ENCODE measurements at regions not wholly inside any gene's neighbourhood (a gene's known extent, or its start where the extent isn't known, plus 50 kb on each side); places are given as distances from the start of the nearest gene placed in this dataset.
"Not testable (repeated sequence)": the region's sequence is repeated elsewhere in the genome, so short reads cannot be mapped to it uniquely, and the experiment has no call there.

DNA sequence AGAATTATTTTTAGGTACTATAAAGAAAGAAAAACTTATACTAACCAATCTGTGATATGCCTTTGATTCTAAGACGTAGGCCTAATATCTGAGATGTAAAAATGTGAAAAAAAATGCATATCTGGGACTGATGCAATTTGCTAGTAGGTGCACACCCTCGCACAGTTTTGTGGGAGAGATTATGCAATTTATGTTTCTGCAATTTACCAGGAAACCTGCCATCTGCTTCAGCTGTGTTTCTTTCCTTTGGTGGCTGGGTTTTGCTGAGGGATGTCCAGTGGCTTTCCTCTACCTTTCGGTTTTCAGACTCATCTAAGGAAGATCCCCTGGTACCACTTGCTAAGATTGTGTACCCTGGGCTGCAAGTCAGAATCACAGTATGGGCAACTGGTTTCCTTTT, 186.9 kb downstream of the ZFP64 start:
- peak; percentile 1 for DNase-seq

DNA sequence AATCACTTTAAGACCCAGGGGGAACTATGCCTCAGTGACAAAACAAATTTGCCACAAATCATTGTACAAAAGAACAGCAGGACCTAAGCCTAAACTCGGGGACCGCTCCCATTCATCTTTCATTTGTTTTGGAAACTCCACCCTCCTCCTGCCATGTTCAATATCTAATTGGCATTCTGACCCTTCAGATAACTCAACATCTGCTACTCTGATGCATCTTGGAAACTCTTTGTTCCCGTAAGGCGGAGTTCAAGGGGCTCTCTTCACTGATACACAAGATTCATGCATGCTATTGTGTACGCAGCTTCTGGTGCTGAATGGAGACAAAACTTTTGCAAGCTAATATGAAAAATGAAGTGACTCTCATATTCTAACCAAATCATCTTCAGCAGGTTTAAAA, 187.6 kb downstream of the ZFP64 start:
- DNase-seq, result peak; percentile 17

DNA sequence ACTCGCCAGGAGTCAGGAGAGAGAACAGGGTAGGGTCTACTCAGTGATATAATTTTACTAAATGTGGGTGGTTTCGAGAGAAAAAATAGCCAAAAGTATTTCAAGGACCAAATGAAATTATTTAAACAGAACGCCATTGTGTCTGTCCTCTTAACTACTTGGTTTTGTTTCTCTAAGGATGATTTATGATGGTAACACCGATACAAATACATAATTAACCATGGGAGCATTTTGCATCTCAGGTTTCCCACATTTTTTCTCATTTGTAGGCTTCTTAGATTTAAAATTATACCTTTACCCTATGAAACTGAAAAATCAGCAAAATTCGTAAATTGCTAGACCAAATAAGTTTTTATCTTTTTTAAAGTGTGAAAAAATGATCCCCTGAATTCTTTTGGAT, 188.2 kb downstream of the ZFP64 start:
- no peak for DNase-seq

DNA sequence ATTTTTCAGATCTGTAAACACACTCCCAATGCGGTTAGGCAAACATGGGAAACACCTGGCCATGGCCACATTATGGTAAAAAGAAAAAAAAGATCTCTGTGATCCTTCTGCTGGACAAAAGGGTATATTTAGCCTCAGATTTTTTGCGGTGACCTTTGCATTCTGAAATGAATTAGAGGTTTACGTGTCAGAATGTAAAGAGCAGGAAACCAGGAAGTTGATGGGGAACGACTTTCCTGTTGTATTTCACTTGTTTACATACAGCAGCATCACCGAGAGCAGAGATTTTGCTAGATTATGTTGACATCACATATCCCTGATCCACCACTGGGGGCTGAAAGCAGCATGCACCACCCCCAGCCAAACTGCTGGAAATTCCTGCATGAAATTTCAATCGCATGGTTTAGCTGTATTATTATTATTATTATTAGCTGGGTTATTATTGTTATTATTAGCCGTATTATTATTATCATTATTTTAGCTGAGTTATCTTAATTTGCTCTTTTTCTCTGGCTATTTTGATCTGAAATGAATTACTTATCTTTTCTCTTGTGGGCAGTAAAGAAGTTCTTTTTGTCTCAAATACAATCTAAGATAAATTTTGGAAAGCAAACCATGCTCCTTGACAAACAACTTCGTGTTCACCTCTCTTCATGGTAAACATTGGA, 189.4 kb downstream of the ZFP64 start:
- peak; percentile 5 for DNase-seq

- DNase-seq, result not testable (repeated sequence)
Observed at GRCh38 chr20:51997281-51997936, 194.2 kb downstream of the ZFP64 start.

GRCh38 chr20:51995551-51995951, 193.2 kb upstream of the SALL4 start:
- DNase-seq, result no peak

- DNase-seq, result no peak
Observed at GRCh38 chr20:51994751-51995417, 192.6 kb upstream of the SALL4 start.

DNA sequence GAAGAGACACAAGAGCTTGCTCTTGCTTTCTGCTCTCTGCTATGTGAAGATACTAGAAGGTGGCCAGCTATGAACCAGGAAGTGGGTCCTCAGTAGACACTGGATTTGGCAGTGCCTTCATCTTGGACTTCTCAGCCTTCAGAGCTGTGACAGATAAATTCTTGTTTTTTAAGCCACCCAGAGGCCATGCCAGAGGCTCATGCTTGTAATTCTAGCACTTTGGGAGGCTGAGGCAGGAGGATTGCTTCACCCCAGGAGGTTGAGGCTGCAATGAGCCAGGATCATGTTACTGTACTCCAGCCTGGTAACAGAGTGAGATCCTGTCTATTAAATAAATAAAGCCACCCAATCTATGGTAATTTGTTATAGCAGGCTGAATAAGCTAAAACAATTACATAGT, 185.5 kb upstream of the SALL4 start:
- no peak for DNase-seq

GRCh38 chr20:51985013-51985415, 182.7 kb upstream of the SALL4 start:
- DNase-seq, result no peak

DNA sequence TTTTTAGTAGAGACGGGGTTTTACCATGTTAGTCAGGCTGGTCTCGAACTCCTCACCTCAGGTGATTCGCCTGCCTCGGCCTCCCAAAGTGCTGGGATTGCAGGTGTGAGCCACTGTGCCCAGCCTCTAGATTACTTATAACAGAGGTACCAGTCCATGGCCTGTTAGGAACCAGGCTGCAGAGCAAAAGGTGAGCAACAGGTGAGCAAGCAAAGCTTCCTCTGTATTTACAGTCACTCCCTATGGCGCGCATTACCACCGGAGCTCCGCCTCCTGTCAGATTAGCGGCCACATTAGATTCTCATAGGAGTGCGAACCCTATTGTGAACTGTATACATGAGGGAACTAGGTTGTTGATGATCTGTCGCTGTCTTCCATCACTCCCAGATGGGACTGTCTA, 178.0 kb upstream of the SALL4 start:
- no peak for DNase-seq

- DNase-seq, result no peak
Observed at GRCh38 chr20:51979226-51979625, 176.9 kb upstream of the SALL4 start.

GRCh38 chr20:51978070-51978501, 175.8 kb upstream of the SALL4 start:
- no peak for DNase-seq

DNA sequence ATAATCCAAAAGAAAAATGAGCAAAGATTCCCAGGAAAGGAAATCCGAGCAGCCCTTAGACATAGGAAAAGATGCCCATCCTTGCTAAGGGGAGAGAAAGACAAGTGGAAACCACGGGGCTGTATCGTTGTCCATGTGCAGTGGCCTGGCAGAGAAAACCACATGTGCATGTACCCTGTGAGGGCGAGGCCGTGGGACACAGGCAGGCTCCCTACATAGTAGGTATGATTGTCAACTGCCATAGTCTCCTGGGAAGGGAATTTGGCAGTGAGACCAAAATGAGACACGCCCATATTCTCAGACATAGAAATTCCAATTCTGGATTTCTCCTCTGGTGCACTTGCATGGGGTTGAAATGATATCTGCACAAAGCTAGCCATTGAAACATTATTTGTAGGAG, 169.7 kb upstream of the SALL4 start:
- DNase-seq, result no peak

GRCh38 chr20:51970858-51971257, 168.5 kb upstream of the SALL4 start:
- no peak for DNase-seq

GRCh38 chr20:51969191-51969590, 166.9 kb upstream of the SALL4 start:
- no peak for DNase-seq

- no peak for DNase-seq
Observed at GRCh38 chr20:51968151-51968550, 165.8 kb upstream of the SALL4 start.

GRCh38 chr20:51966296-51966971, 164.1 kb upstream of the SALL4 start:
- DNase-seq, result no peak

- DNase-seq, result no peak
Observed at GRCh38 chr20:51961964-51962761, 159.8 kb upstream of the SALL4 start.

DNA sequence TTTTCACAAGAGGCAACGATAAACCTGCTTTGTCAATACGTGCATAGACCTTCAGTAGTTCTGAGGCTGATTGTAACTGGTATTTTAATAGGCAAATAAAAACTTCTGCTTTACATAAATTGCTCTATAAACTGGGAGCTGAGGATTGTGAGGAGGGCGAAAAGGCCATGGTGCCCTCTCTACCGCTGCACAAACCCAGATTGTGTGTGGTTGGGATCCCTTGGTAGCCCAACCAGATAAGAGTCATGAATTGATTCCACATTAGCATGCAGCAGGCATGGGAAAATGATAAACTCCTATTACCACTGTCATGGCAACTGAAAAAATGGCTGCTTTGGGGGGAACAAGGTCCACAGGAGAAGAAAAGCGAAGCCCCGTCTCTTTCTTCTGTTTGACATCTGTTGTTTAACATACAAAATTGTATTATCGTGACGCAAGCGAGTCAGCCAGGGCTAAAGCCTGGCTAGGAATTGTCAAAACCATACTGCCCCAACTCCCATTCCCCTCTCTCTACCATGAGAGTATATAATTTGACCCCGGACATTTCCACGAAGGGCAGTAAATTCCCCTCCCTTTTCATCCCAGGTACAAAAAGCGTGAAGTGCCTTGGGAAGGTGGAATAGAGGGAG, 157.8 kb upstream of the SALL4 start:
- DNase-seq, result no peak

DNA sequence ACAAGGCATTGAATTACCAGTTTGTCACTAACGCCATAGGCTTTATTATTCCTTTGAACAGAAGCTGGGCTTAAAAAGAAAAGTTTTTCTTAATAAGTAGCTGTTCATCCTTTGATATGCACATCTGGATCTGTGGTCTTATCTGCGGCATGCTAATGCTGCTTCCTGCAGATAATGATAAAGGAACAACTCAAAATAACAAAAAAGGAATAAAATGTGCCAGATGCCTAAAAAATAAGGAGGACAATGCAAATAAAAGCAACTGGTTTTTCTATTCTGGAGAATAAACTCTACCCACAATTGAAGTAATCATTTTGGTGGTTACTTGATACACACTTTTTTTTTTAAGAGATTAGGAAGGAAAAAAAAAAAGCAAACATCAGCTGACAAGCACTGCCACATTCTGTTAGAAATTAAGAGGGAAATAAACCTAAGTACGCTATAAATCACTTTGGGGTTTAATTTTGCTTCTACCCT, 156.8 kb upstream of the SALL4 start:
- no peak for DNase-seq

DNA sequence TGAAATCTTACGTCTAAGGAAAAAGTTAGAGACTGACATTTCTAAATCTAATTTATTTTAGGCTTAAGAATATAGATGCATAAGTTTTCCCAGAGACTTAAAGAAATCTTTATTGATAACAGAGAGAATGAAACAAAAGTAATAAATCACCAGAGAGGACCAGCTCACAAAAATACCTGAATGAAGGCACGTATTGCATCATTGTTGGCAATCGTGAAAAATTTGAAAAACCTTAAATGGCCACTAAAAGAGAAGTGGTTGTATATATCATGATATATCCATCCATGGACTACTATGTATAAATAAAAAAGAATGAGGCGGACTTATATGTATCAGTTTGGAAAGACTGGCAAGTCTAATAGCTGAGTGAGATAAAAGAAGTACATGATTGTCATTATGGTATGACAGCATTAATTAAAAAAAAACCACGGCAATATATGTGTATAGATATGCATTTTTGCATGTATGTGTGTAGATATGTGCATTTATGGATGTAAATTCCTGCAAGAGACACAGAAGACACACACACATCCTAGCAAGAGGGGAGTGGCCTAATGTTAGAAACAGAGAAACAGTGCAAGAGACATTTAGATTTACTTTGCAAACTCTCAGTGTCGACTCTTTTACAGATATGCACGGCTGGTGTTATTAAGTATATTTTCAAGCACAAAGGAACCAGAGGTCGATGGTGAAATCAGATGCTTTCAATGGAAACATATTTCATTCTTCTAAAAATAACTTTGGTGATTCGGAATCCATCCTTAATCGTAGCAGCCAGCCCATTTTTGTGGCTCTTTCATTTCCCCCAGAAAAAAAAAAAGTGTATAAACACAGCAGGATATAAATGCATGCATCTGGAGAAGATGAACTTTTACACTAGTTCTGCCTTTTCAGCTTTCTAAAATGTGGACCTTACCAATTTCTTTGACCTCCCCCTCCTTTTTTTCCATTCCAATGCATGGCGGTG, 156.1 kb upstream of the SALL4 start:
- no peak for DNase-seq
